GM23338 (cell line): ENCODE measurements at regions not wholly inside any gene's neighbourhood (a gene's known extent, or its start where the extent isn't known, plus 50 kb on each side); places are given as distances from the start of the nearest gene placed in this dataset.

Experiments used
- ATAC-seq: fragments of 200-7000 bp; cut with Tn5 transposase; 3 replicates; pipeline ENCODE4 v1.9.1; 2020
- DNase-seq: peaks from one replicate; pipeline ENCODE4 v3.0.0-alpha.2; 2015; ENCODE audit warnings: low spot score
- H2AFZ ChIP-seq: fragments of 200-600 bp; sonication (generic); 2 replicates; pipeline ENCODE4 v1.8.0; 2016; ENCODE audit warnings: antibody characterized with exemption, mild to moderate bottlenecking, moderate library complexity
- H3F3A ChIP-seq: fragments of 200-600 bp; sonication (generic); replicated peaks from 2 replicates; pipeline ENCODE4 v1.8.0; 2017; ENCODE audit warnings: antibody characterized with exemption, mixed run types, low read depth
- H3K27ac ChIP-seq: fragments of 200-600 bp; sonication (generic); 2 replicates; pipeline ENCODE4 v1.6.1; 2016; ENCODE audit warnings: low read depth
- H3K27me3 ChIP-seq: fragments of 200-600 bp; sonication (generic); 2 replicates; pipeline ENCODE4 v1.8.0; 2016; ENCODE audit warnings: mild to moderate bottlenecking, mixed run types, moderate library complexity; ENCODE audit not compliant: insufficient read depth
- H3K36me3 ChIP-seq: fragments of 200-600 bp; sonication (generic); 2 replicates; pipeline ENCODE4 v1.8.0; 2016; ENCODE audit warnings: mild to moderate bottlenecking; ENCODE audit not compliant: insufficient read depth
- H3K4me1 ChIP-seq: fragments of 200-600 bp; sonication (generic); 2 replicates; pipeline ENCODE4 v1.8.0; 2016; ENCODE audit warnings: mild to moderate bottlenecking, moderate library complexity; ENCODE audit not compliant: insufficient read depth
- H3K4me2 ChIP-seq: fragments of 200-600 bp; sonication (generic); 2 replicates; pipeline ENCODE4 v1.7.1; 2017; ENCODE audit warnings: mixed run types
- H3K4me3 ChIP-seq: fragments of 200-600 bp; sonication (generic); 2 replicates; pipeline ENCODE4 v1.6.1; 2016; ENCODE audit warnings: mixed run types
- H3K79me2 ChIP-seq: fragments of 200-600 bp; sonication (generic); replicated peaks from 2 replicates; pipeline ENCODE4 v1.8.0; 2017; ENCODE audit warnings: mild to moderate bottlenecking; ENCODE audit not compliant: insufficient read depth
- H3K9me2 ChIP-seq: fragments of 200-600 bp; sonication (generic); 2 replicates; pipeline ENCODE4 v1.8.0; 2017; ENCODE audit not compliant: insufficient read depth
- H4K20me1 ChIP-seq: fragments of 200-600 bp; sonication (generic); replicated peaks from 2 replicates; pipeline ENCODE4 v1.8.0; 2017; ENCODE audit warnings: mild to moderate bottlenecking; ENCODE audit not compliant: insufficient read depth
- H3K27ac Mint-ChIP-seq: 2 replicates; pipeline ENCODE4 v1.8.0; 2020; ENCODE audit warnings: inconsistent platforms, mild to moderate bottlenecking, moderate library complexity, mixed read lengths
- H3K27me3 Mint-ChIP-seq: 3 replicates; pipeline ENCODE4 v1.8.0; 2022; ENCODE audit warnings: low read depth, mild to moderate bottlenecking, moderate library complexity, mixed read lengths, inconsistent platforms; ENCODE audit not compliant: insufficient read depth, poor library complexity
- H3K36me3 Mint-ChIP-seq: 3 replicates; pipeline ENCODE4 v1.8.0; 2021; ENCODE audit warnings: low read depth, mild to moderate bottlenecking, inconsistent platforms, moderate library complexity, mixed read lengths
- H3K4me1 Mint-ChIP-seq: 3 replicates; pipeline ENCODE4 v1.8.0; 2020; ENCODE audit warnings: mild to moderate bottlenecking, inconsistent platforms, mixed read lengths
- H3K4me3 Mint-ChIP-seq: 3 replicates; pipeline ENCODE4 v1.8.0; 2021; ENCODE audit warnings: moderate library complexity, mild to moderate bottlenecking, inconsistent platforms, mixed read lengths
- H3K9me3 Mint-ChIP-seq: 3 replicates; pipeline ENCODE4 v1.8.0; 2020; ENCODE audit warnings: moderate library complexity, mild to moderate bottlenecking, inconsistent platforms, mixed read lengths
- JUNB ChIP-seq: IDR thresholded peaks from one replicate; pipeline ENCODE4 v1.6.1; 2016; ENCODE audit warnings: antibody characterized with exemption; ENCODE audit not compliant: unreplicated experiment
- POLR2AphosphoS5 ChIP-seq: IDR thresholded peaks from 2 replicates; pipeline ENCODE4 v1.6.1; 2016; ENCODE audit warnings: antibody characterized with exemption, low read depth
- STAT1 ChIP-seq: IDR thresholded peaks from one replicate; pipeline ENCODE4 v1.6.1; 2016; ENCODE audit warnings: antibody characterized with exemption; ENCODE audit not compliant: unreplicated experiment
- ZNF114 ChIP-seq: fragments of 250-450 bp; sonication (Bioruptor Pico); IDR thresholded peaks from 2 replicates; pipeline ENCODE4 v1.5.0; 2020; ENCODE audit warnings: mild to moderate bottlenecking, moderate library complexity
- TF ChIP-seq, protein P1 (sequence below): IDR thresholded peaks from one replicate; pipeline ENCODE4 v1.6.1; 2018; ENCODE audit warnings: antibody characterized with exemption; ENCODE audit not compliant: unreplicated experiment
- TF ChIP-seq, protein P2 (sequence below), 2 experiments: fragments of 200-600 bp in 1 of 2; sonication (generic) in 1 of 2; conservative IDR thresholded peaks; 2 replicates each; pipeline versions ENCODE4 v1.5.1 to v1.6.1; 2016 to 2017; ENCODE audit warnings: antibody characterized with exemption in 2 of 2, low read depth in 2 of 2, mild to moderate bottlenecking in 2 of 2, moderate library complexity in 1 of 2

DNA sequence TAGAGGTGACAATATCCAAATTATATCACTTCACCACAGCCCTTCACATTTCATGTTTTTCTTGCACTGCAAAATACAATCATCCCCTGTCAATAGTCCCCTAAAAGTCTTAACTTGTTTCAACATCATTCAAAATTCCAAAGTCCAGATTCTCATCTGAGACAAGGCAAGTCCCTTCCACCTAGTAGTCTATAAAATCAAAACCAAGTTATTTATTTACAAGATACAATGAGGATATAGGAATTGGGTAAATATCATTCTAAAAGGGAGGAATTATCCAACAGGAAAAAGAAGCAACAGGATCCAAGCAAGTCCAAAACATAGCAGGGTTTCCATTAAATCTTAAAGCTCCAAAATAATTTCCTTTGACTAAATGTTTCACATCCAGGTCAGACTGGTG, 1076.1 kb upstream of the TMEFF2 start (continued):
- TF ChIP-seq JUNB = no peak
- TF ChIP-seq, protein P1, sequence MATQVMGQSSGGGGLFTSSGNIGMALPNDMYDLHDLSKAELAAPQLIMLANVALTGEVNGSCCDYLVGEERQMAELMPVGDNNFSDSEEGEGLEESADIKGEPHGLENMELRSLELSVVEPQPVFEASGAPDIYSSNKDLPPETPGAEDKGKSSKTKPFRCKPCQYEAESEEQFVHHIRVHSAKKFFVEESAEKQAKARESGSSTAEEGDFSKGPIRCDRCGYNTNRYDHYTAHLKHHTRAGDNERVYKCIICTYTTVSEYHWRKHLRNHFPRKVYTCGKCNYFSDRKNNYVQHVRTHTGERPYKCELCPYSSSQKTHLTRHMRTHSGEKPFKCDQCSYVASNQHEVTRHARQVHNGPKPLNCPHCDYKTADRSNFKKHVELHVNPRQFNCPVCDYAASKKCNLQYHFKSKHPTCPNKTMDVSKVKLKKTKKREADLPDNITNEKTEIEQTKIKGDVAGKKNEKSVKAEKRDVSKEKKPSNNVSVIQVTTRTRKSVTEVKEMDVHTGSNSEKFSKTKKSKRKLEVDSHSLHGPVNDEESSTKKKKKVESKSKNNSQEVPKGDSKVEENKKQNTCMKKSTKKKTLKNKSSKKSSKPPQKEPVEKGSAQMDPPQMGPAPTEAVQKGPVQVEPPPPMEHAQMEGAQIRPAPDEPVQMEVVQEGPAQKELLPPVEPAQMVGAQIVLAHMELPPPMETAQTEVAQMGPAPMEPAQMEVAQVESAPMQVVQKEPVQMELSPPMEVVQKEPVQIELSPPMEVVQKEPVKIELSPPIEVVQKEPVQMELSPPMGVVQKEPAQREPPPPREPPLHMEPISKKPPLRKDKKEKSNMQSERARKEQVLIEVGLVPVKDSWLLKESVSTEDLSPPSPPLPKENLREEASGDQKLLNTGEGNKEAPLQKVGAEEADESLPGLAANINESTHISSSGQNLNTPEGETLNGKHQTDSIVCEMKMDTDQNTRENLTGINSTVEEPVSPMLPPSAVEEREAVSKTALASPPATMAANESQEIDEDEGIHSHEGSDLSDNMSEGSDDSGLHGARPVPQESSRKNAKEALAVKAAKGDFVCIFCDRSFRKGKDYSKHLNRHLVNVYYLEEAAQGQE = no peak
- no peak for TF ChIP-seq STAT1

DNA sequence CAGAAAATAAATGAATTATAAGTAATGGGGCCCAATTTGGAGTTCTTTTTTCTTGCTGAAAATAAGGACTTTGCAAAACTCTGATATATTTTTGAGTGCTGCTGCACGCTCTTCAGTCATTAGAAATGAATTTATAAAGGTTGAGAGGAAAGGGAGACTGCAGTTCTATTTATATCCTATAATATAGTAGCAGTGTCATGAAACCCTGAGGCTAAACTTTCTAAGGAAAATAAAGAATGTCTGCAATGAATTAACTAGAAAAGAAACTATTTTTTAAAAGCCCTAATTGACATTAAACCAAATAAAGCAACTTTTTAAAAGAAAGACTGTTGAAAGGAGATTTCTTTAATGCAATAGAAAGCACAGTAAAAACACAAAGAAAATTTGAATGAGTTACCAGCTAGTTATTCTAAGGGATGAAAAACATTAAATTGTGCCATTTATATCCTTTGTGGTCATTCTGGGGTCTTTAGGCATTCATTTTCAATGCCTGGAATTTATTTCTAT, 1072.8 kb upstream of the TMEFF2 start:
- H3K79me2 ChIP-seq = no peaks in the 10 kb centered on the region
- ATAC-seq = no peak
- Mint-ChIP-seq H3K36me3 (no peaks in the 10 kb centered on the region), H3K27ac (no peak overlapping the region), H3K9me3 (no peaks in the 10 kb centered on the region; the same call in 2 of the 3 replicates), H3K4me3 (no peak overlapping the region), H3K27me3 (no peaks in the 10 kb centered on the region), H3K4me1 (no peaks in the 10 kb centered on the region)
- H3K4me2 ChIP-seq = no peak overlapping the region
- no peaks in the 10 kb centered on the region for H3F3A ChIP-seq
- H3K4me3 ChIP-seq = no peak overlapping the region
- TF ChIP-seq STAT1 (no peak), ZNF114 (CRISPR knock-in tag) (no peak), POLR2AphosphoS5 (no peak)
- TF ChIP-seq, protein P2, sequence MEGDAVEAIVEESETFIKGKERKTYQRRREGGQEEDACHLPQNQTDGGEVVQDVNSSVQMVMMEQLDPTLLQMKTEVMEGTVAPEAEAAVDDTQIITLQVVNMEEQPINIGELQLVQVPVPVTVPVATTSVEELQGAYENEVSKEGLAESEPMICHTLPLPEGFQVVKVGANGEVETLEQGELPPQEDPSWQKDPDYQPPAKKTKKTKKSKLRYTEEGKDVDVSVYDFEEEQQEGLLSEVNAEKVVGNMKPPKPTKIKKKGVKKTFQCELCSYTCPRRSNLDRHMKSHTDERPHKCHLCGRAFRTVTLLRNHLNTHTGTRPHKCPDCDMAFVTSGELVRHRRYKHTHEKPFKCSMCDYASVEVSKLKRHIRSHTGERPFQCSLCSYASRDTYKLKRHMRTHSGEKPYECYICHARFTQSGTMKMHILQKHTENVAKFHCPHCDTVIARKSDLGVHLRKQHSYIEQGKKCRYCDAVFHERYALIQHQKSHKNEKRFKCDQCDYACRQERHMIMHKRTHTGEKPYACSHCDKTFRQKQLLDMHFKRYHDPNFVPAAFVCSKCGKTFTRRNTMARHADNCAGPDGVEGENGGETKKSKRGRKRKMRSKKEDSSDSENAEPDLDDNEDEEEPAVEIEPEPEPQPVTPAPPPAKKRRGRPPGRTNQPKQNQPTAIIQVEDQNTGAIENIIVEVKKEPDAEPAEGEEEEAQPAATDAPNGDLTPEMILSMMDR (conservative IDR thresholded peaks at IDR 0.05; ENCODE audit: low read depth in 2 of 2) = no peak
- no peak overlapping the region for H2AFZ ChIP-seq
- DNase-seq = no peak
- no peaks in the 10 kb centered on the region for H4K20me1 ChIP-seq
- H3K36me3 ChIP-seq = no peaks in the 10 kb centered on the region
- no peaks in the 10 kb centered on the region for H3K4me1 ChIP-seq
- peaks cover 3% of the 10 kb centered on the region; the same call in 1 of the 2 replicates for H3K9me2 ChIP-seq
- no peak overlapping the region for H3K27ac ChIP-seq
- no peaks in the 10 kb centered on the region for H3K27me3 ChIP-seq

DNA sequence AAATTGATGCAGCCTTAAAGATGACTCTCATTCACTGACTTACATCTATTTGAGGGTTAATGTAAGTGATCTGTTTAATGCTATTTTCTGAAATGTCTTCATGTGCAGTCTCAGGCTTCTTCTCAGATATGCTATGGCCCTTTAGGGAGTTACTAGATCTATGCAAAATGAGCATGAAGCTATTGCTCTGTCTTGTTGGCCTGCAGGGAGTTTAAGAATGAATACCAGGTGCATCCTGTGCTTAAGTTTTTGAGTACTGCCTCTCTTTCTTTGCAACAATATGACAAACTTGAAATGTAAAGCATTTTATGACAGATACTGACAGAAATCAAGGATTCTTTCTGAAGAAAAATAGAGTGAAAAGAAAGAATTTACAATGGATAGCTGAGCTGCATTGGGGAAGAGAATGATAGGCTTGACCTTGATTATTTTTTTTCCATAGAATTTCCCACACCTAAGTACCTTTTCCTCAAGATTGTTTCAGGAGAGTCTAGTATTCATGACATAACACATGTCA, 1058.3 kb upstream of the TMEFF2 start:
- Mint-ChIP-seq H3K4me3 (no peak overlapping the region), H3K27me3 (no peaks in the 10 kb centered on the region), H3K9me3 (no peaks in the 10 kb centered on the region), H3K4me1 (peaks cover 15% of the 10 kb centered on the region; the same call in 2 of the 3 replicates), H3K27ac (no peak overlapping the region), H3K36me3 (no peaks in the 10 kb centered on the region)
- H3K27ac ChIP-seq = no peak overlapping the region
- H3K4me1 ChIP-seq = peaks cover 7% of the 10 kb centered on the region; the same call in 1 of the 2 replicates
- no peaks in the 10 kb centered on the region for H3K9me2 ChIP-seq
- H2AFZ ChIP-seq = peak overlapping the region; percentile 43; the same call in 1 of the 2 replicates
- H4K20me1 ChIP-seq = no peaks in the 10 kb centered on the region
- no peak overlapping the region for H3K4me3 ChIP-seq
- H3K36me3 ChIP-seq = no peaks in the 10 kb centered on the region
- H3K4me2 ChIP-seq = peak overlapping the region; percentile 31; the same call in 1 of the 2 replicates
- no peaks in the 10 kb centered on the region for H3K79me2 ChIP-seq
- H3F3A ChIP-seq = no peaks in the 10 kb centered on the region
- ATAC-seq (no peak), DNase-seq (no peak)
- H3K27me3 ChIP-seq = no peaks in the 10 kb centered on the region
- TF ChIP-seq, protein P1 = no peak
- TF ChIP-seq, protein P2 (conservative IDR thresholded peaks at IDR 0.05; ENCODE audit: low read depth in 2 of 2) = no peak
- TF ChIP-seq ZNF114 (CRISPR knock-in tag) (no peak), POLR2AphosphoS5 (no peak)
